Mucosa of rectum (tissue), 2 donors: ENCODE measurements at regions not wholly inside any gene's neighbourhood (a gene's known extent, or its start where the extent isn't known, plus 50 kb on each side); places are given as distances from the start of the nearest gene placed in this dataset.

Experiments used
- H3K27ac ChIP-seq, 2 donors: one replicate each; pipeline ENCODE4 v1.7.0; 2013; ENCODE audit warnings: inconsistent platforms in 2 of 2, low read depth in 2 of 2, low read length in 2 of 2
- H3K27me3 ChIP-seq, 2 donors: one replicate each; pipeline ENCODE4 v1.7.0; 2013; ENCODE audit warnings: low read length in 2 of 2; ENCODE audit not compliant: control insufficient read depth in 2 of 2, insufficient read depth in 2 of 2
- H3K36me3 ChIP-seq, 2 donors: one replicate each; pipeline ENCODE4 v1.7.0; 2013; ENCODE audit warnings: low read length in 2 of 2; ENCODE audit not compliant: control insufficient read depth in 2 of 2, insufficient read depth in 2 of 2
- H3K4me1 ChIP-seq, 2 donors: one replicate each; pipeline ENCODE4 v1.7.0; 2013; ENCODE audit warnings: low read length in 2 of 2, mild to moderate bottlenecking in 1 of 2; ENCODE audit not compliant: control insufficient read depth in 2 of 2, insufficient read depth in 2 of 2
- H3K4me3 ChIP-seq, 2 donors: one replicate each; pipeline ENCODE4 v1.7.0; 2013; ENCODE audit warnings: low read length in 2 of 2
- H3K9ac ChIP-seq, 2 donors: one replicate each; pipeline ENCODE4 v1.7.0; 2013; ENCODE audit warnings: low read length in 2 of 2, low read depth in 1 of 2, mild to moderate bottlenecking in 1 of 2
- H3K9me3 ChIP-seq, 2 donors: one replicate each; pipeline ENCODE4 v1.7.0; 2013; ENCODE audit warnings: low read length in 2 of 2; ENCODE audit not compliant: control insufficient read depth in 2 of 2
- donor health status: healthy.
- donor health status: Normal muscosa, but diverticular disease.

GRCh38 chr21:14785679-14786078 lies 239.6 kb upstream of the SAMSN1 start:
- Histone ChIP-seq H3K27ac (no peak overlapping the region), H3K9me3 (no peaks in the 10 kb centered on the region), H3K4me3 (no peak overlapping the region), H3K27me3 (no peaks in the 10 kb centered on the region), H3K9ac (no peak overlapping the region), H3K4me1 (no peaks in the 10 kb centered on the region), H3K36me3 (no peaks in the 10 kb centered on the region)

GRCh38 chr21:14773777-14774345 lies 227.7 kb upstream of the SAMSN1 start:
- Histone ChIP-seq H3K4me3 (no peak overlapping the region), H3K9ac (no peak overlapping the region), H3K27ac (no peak overlapping the region), H3K36me3 (no peaks in the 10 kb centered on the region), H3K9me3 (no peaks in the 10 kb centered on the region), H3K27me3 (no peaks in the 10 kb centered on the region), H3K4me1 (no peaks in the 10 kb centered on the region)

- Histone ChIP-seq H3K9ac (no peak overlapping the region), H3K9me3 (no peaks in the 10 kb centered on the region), H3K27me3 (no peaks in the 10 kb centered on the region), H3K4me3 (no peak overlapping the region), H3K27ac (no peak overlapping the region), H3K36me3 (no peaks in the 10 kb centered on the region), H3K4me1 (no peaks in the 10 kb centered on the region)
Measured at GRCh38 chr21:14771593-14771992, 225.5 kb upstream of the SAMSN1 start.

GRCh38 chr21:14768042-14768441 lies 221.9 kb upstream of the SAMSN1 start:
- Histone ChIP-seq H3K9me3 (no peaks in the 10 kb centered on the region), H3K27me3 (no peaks in the 10 kb centered on the region), H3K4me1 (no peaks in the 10 kb centered on the region), H3K36me3 (no peaks in the 10 kb centered on the region), H3K4me3 (no peak overlapping the region), H3K27ac (no peak overlapping the region), H3K9ac (no peak overlapping the region)

GRCh38 chr21:14767192-14767852 lies 221.2 kb upstream of the SAMSN1 start:
- Histone ChIP-seq H3K27me3 (no peaks in the 10 kb centered on the region), H3K36me3 (no peaks in the 10 kb centered on the region), H3K4me3 (no peak overlapping the region), H3K9me3 (no peaks in the 10 kb centered on the region), H3K27ac (no peak overlapping the region), H3K4me1 (no peaks in the 10 kb centered on the region), H3K9ac (no peak overlapping the region)

GRCh38 chr21:14766241-14766640 lies 220.1 kb upstream of the SAMSN1 start:
- no peaks in the 10 kb centered on the region for H3K27me3 ChIP-seq

GRCh38 chr21:14763695-14764064 lies 217.6 kb upstream of the SAMSN1 start:
- H3K9ac ChIP-seq: no peak overlapping the region
- peak overlapping the region in 1 of 2 donors; percentile 69 for H3K27ac ChIP-seq
- H3K27me3 ChIP-seq: no peaks in the 10 kb centered on the region
- no peaks in the 10 kb centered on the region for H3K4me1 ChIP-seq
- no peaks in the 10 kb centered on the region for H3K9me3 ChIP-seq
- no peak overlapping the region for H3K4me3 ChIP-seq
- no peaks in the 10 kb centered on the region for H3K36me3 ChIP-seq

More at GRCh38 chr21:14766241-14766640, 220.1 kb upstream of the SAMSN1 start:
- Histone ChIP-seq H3K4me1 (no peaks in the 10 kb centered on the region), H3K9me3 (no peaks in the 10 kb centered on the region), H3K36me3 (no peaks in the 10 kb centered on the region), H3K27ac (no peak overlapping the region), H3K4me3 (no peak overlapping the region), H3K9ac (no peak overlapping the region)

GRCh38 chr21:14762734-14763694 lies 216.9 kb upstream of the SAMSN1 start:
- Histone ChIP-seq H3K27ac (peak overlapping the region; percentile 61 to 69), H3K4me1 (no peaks in the 10 kb centered on the region), H3K27me3 (no peaks in the 10 kb centered on the region), H3K9ac (peak overlapping the region in 1 of 2 donors; percentile 3), H3K36me3 (no peaks in the 10 kb centered on the region), H3K9me3 (no peaks in the 10 kb centered on the region), H3K4me3 (peak overlapping the region; percentile 28 to 55)

- no peaks in the 10 kb centered on the region for H3K9me3 ChIP-seq
- H3K9ac ChIP-seq: peak overlapping the region in 1 of 2 donors; percentile 3
- H3K27ac ChIP-seq: peak overlapping the region; percentile 61 to 69
- H3K36me3 ChIP-seq: no peaks in the 10 kb centered on the region
- H3K27me3 ChIP-seq: no peaks in the 10 kb centered on the region
- H3K4me1 ChIP-seq: no peaks in the 10 kb centered on the region
- peak overlapping the region in 1 of 2 donors; percentile 55 for H3K4me3 ChIP-seq
Measured at GRCh38 chr21:14762327-14762726, 216.2 kb upstream of the SAMSN1 start.

- no peak overlapping the region for H3K4me3 ChIP-seq
- H3K27me3 ChIP-seq: no peaks in the 10 kb centered on the region
- no peak overlapping the region for H3K27ac ChIP-seq
- no peaks in the 10 kb centered on the region for H3K36me3 ChIP-seq
- H3K9me3 ChIP-seq: no peaks in the 10 kb centered on the region
- H3K4me1 ChIP-seq: no peaks in the 10 kb centered on the region
- no peak overlapping the region for H3K9ac ChIP-seq
Measured at GRCh38 chr21:14759285-14759684, 213.2 kb upstream of the SAMSN1 start.
